ENCODE measurements at regions not wholly inside any gene's neighbourhood (a gene's known extent, or its start where the extent isn't known, plus 50 kb on each side); places are given as distances from the start of the nearest gene placed in this dataset.
"Not testable (repeated sequence)": the region's sequence is repeated elsewhere in the genome, so short reads cannot be mapped to it uniquely, and the experiment has no call there.

- Histone ChIP-seq H3K9me3 (no peaks in the 10 kb centered on the region), H3K27me3 (peaks cover 73 to 77% (median 76%) of the 10 kb centered on the region in 3 donors), H3K27ac (no peak overlapping the region), H3K4me3 (no peak overlapping the region), H3K36me3 (no peaks in the 10 kb centered on the region), H3K4me1 (peaks cover 3 to 10% of the 10 kb centered on the region in 2 donors)
- ATAC-seq (no peak), DNase-seq (no peak)
- no peak for TF ChIP-seq POLR2A (IDR thresholded peaks at IDR 0.05)
- TF ChIP-seq, protein P1, sequence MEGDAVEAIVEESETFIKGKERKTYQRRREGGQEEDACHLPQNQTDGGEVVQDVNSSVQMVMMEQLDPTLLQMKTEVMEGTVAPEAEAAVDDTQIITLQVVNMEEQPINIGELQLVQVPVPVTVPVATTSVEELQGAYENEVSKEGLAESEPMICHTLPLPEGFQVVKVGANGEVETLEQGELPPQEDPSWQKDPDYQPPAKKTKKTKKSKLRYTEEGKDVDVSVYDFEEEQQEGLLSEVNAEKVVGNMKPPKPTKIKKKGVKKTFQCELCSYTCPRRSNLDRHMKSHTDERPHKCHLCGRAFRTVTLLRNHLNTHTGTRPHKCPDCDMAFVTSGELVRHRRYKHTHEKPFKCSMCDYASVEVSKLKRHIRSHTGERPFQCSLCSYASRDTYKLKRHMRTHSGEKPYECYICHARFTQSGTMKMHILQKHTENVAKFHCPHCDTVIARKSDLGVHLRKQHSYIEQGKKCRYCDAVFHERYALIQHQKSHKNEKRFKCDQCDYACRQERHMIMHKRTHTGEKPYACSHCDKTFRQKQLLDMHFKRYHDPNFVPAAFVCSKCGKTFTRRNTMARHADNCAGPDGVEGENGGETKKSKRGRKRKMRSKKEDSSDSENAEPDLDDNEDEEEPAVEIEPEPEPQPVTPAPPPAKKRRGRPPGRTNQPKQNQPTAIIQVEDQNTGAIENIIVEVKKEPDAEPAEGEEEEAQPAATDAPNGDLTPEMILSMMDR (IDR thresholded peaks at IDR 0.05 in 4 of 5, conservative IDR thresholded peaks at IDR 0.05 in 1 of 5) = no peak
- intact Hi-C loops (cut with DNase I; ENCODE audit: low total_unique reads) = no loop called here
- in situ Hi-C loops (cut with MboI; ENCODE audit: low sequenced_read_pairs in 4 of 4) = no loop called here
Measured at GRCh38 chr4:3875466-3875865, 109.3 kb downstream of the ADRA2C start.

DNA sequence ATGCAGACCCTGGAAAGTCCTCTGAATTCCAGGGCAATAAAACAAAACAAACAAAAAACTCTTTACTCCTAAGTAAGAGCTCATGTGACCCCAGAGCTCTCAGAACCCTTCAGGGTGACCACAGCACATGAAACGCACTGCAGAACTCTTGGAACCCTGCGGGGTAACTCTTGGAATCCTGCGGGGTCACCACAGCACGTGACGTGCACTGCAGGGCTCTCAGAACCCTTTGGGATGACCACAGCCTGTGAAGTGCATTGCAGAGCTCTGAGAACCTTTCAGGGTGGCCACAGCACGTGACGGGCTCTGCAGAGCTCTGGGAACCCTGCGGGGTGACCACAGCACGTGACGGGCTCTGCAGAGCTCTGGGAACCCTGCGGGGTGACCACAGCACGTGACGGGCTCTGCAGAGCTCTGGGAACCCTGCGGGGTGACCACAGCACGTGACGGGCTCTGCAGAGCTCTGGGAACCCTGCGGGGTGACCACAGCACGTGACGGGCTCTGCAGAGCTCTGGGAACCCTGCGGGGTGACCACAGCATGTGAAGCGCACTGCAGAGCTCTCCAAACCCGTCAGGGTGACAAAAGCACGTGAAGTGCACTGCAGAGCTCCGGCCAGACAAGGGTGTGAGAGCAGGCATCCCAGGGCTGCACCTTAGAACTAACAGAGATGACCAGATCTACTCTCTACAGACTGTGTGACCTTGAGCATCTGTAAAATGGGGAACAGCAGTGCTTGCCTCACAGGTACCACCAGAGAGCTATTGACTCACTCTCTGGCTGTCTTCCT is 110.1 kb downstream of the ADRA2C start:
- intact Hi-C loops (cut with DNase I; ENCODE audit: low total_unique reads) = not testable (repeated sequence)
- H3K4me1 ChIP-seq = peaks cover 4 to 11% of the 10 kb centered on the region in 2 donors
- peaks cover 66 to 77% (median 72%) of the 10 kb centered on the region in 3 donors for H3K27me3 ChIP-seq

DNA sequence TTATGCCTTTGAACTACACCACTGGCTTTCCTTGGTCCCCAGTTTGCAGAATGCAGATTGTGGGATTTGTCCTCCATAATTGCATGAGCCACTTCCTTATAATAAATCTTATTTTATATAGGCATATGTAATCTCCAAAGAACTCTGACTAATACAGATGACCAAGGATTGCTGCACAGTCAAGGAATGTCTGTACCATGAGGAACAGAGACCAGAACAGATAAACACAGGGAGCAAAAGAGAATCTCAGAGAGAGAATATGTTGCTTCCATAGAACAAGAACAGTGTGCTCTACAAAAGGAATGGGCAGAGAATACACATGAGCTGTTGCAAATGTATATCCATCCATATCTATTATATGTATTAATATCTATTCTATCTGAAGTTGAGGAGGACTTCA is 111.1 kb downstream of the ADRA2C start:
- Histone ChIP-seq H3K4me3 (no peak overlapping the region), H3K4me1 (peaks cover 4 to 11% of the 10 kb centered on the region in 2 donors), H3K36me3 (no peaks in the 10 kb centered on the region), H3K9me3 (no peaks in the 10 kb centered on the region), H3K27ac (no peak overlapping the region), H3K27me3 (peaks cover 58 to 69% (median 65%) of the 10 kb centered on the region in 3 donors)
- in situ Hi-C loops (cut with MboI; ENCODE audit: low sequenced_read_pairs in 4 of 4) = no loop called here
- TF ChIP-seq, protein P1 (IDR thresholded peaks at IDR 0.05 in 4 of 5, conservative IDR thresholded peaks at IDR 0.05 in 1 of 5) = no peak
- no peak for TF ChIP-seq POLR2A (IDR thresholded peaks at IDR 0.05)
- no peak for DNase-seq
- intact Hi-C loops (cut with DNase I; ENCODE audit: low total_unique reads) = no loop called here
- ATAC-seq = no peak

More for the DNA sequence above, 110.1 kb downstream of the ADRA2C start:
- in situ Hi-C loops (cut with MboI; ENCODE audit: low sequenced_read_pairs in 4 of 4); H3K4me3 ChIP-seq; DNase-seq; H3K36me3 ChIP-seq; H3K27ac ChIP-seq; ATAC-seq; H3K9me3 ChIP-seq: not testable (repeated sequence)

GRCh38 chr4:3877868-3878267 is 111.7 kb downstream of the ADRA2C start:
- in situ Hi-C loops (cut with MboI; ENCODE audit: low sequenced_read_pairs in 4 of 4) = no loop called here

GRCh38 chr4:3878678-3879077 is 112.5 kb downstream of the ADRA2C start:
- H3K9me3 ChIP-seq = no peaks in the 10 kb centered on the region
- peaks cover 4 to 11% of the 10 kb centered on the region in 2 donors for H3K4me1 ChIP-seq
- no peak for TF ChIP-seq POLR2A (IDR thresholded peaks at IDR 0.05)
- TF ChIP-seq, protein P1 (IDR thresholded peaks at IDR 0.05 in 4 of 5, conservative IDR thresholded peaks at IDR 0.05 in 1 of 5) = no peak
- DNase-seq (no peak), ATAC-seq (no peak)
- in situ Hi-C loops (cut with MboI; ENCODE audit: low sequenced_read_pairs in 4 of 4) (no loop called here), intact Hi-C loops (cut with DNase I; ENCODE audit: low total_unique reads) (no loop called here)
- H3K36me3 ChIP-seq = no peaks in the 10 kb centered on the region
- H3K27me3 ChIP-seq = peaks cover 44 to 55% (median 51%) of the 10 kb centered on the region in 3 donors
- H3K27ac ChIP-seq = no peak overlapping the region
- no peak overlapping the region for H3K4me3 ChIP-seq

More at GRCh38 chr4:3877868-3878267, 111.7 kb downstream of the ADRA2C start:
- no peaks in the 10 kb centered on the region for H3K36me3 ChIP-seq
- H3K27me3 ChIP-seq = peaks cover 52 to 63% (median 59%) of the 10 kb centered on the region in 3 donors
- peaks cover 4 to 11% of the 10 kb centered on the region in 2 donors for H3K4me1 ChIP-seq
- no peak for ATAC-seq
- H3K4me3 ChIP-seq = no peak overlapping the region
- no peak for DNase-seq
- no peaks in the 10 kb centered on the region for H3K9me3 ChIP-seq
- no peak for TF ChIP-seq POLR2A (IDR thresholded peaks at IDR 0.05)
- TF ChIP-seq, protein P1 (IDR thresholded peaks at IDR 0.05 in 4 of 5, conservative IDR thresholded peaks at IDR 0.05 in 1 of 5) = no peak
- no peak overlapping the region for H3K27ac ChIP-seq
- intact Hi-C loops (cut with DNase I; ENCODE audit: low total_unique reads) = no loop called here

Measured in gastrocnemius medialis (tissue), 4 donors.